DMS53 (cell line): ENCODE measurements at regions not wholly inside any gene's neighbourhood (a gene's known extent, or its start where the extent isn't known, plus 50 kb on each side); places are given as distances from the start of the nearest gene placed in this dataset.
"Not testable (repeated sequence)": the region's sequence is repeated elsewhere in the genome, so short reads cannot be mapped to it uniquely, and the experiment has no call there.

Source experiments
- DNase-seq: peaks from one replicate; lab custom pipeline; 2025; lab: John Stamatoyannopoulos, UW

GRCh38 chr16:52729731-52730130, 182.8 kb upstream of the TOX3 start:
- no peak for DNase-seq

GRCh38 chr16:52727849-52728248, 180.9 kb upstream of the TOX3 start:
- no peak for DNase-seq

- no peak for DNase-seq
These were observed 180.5 kb upstream of the TOX3 start for GRCh38 chr16:52727441-52727840.

GRCh38 chr16:52725461-52725860, 178.5 kb upstream of the TOX3 start:
- no peak for DNase-seq

GRCh38 chr16:52725043-52725442, 178.1 kb upstream of the TOX3 start:
- no peak for DNase-seq

- DNase-seq, result no peak
These were observed 174.4 kb upstream of the TOX3 start for GRCh38 chr16:52721331-52721730.

- DNase-seq, result no peak
These were observed 171.1 kb upstream of the TOX3 start for GRCh38 chr16:52718046-52718445.

GRCh38 chr16:52713740-52714139, 166.8 kb upstream of the TOX3 start:
- DNase-seq, result no peak

- DNase-seq, result no peak
These were observed 162.4 kb upstream of the TOX3 start for GRCh38 chr16:52709306-52709705.

- DNase-seq, result no peak
These were observed 161.5 kb upstream of the TOX3 start for GRCh38 chr16:52708476-52708875.

GRCh38 chr16:52707676-52708337, 160.9 kb upstream of the TOX3 start:
- no peak for DNase-seq

GRCh38 chr16:52705122-52705521, 158.2 kb upstream of the TOX3 start:
- DNase-seq, result no peak

- peak; percentile 41 for DNase-seq
These were observed 151.0 kb upstream of the TOX3 start for GRCh38 chr16:52697971-52698370.

GRCh38 chr16:52696126-52696525, 149.2 kb upstream of the TOX3 start:
- DNase-seq, result peak; percentile 18

- DNase-seq, result peak; percentile 28
These were observed 143.5 kb upstream of the TOX3 start for GRCh38 chr16:52690468-52690867.

GRCh38 chr16:52680993-52681392, 134.1 kb upstream of the TOX3 start:
- DNase-seq, result peak; percentile 6

- no peak for DNase-seq
These were observed 130.6 kb upstream of the TOX3 start for GRCh38 chr16:52677501-52677900.

- DNase-seq, result peak; percentile 28
These were observed 130.0 kb upstream of the TOX3 start for GRCh38 chr16:52676959-52677358.

GRCh38 chr16:52671590-52671989, 124.6 kb upstream of the TOX3 start:
- DNase-seq, result no peak

GRCh38 chr16:52657924-52658323, 111.0 kb upstream of the TOX3 start:
- no peak for DNase-seq

- DNase-seq, result not testable (repeated sequence)
These were observed 109.0 kb upstream of the TOX3 start for GRCh38 chr16:52655916-52656315.

GRCh38 chr16:52655156-52655555, 108.2 kb upstream of the TOX3 start:
- not testable (repeated sequence) for DNase-seq

GRCh38 chr16:52652033-52652432, 105.1 kb upstream of the TOX3 start:
- DNase-seq, result no peak

- no peak for DNase-seq
These were observed 103.8 kb upstream of the TOX3 start for GRCh38 chr16:52650789-52651188.
